HEK293T (cell line): ENCODE measurements at regions not wholly inside any gene's neighbourhood (a gene's known extent, or its start where the extent isn't known, plus 50 kb on each side); places are given as distances from the start of the nearest gene placed in this dataset.

Experiments
- FOXM1 ChIP-seq: fragments of 450-650 bp; IDR thresholded peaks from 2 replicates; pipeline ENCODE4 v1.6.1; 2017; ENCODE audit warnings: mild to moderate bottlenecking, borderline replicate concordance
- SUZ12 ChIP-seq: fragments of 450-650 bp; IDR thresholded peaks from 2 replicates; pipeline ENCODE4 v1.6.1; 2016; ENCODE audit warnings: mild to moderate bottlenecking
- ZNF384 ChIP-seq: fragments of 450-650 bp; IDR thresholded peaks from 2 replicates; pipeline ENCODE4 v1.6.1; 2016

DNA sequence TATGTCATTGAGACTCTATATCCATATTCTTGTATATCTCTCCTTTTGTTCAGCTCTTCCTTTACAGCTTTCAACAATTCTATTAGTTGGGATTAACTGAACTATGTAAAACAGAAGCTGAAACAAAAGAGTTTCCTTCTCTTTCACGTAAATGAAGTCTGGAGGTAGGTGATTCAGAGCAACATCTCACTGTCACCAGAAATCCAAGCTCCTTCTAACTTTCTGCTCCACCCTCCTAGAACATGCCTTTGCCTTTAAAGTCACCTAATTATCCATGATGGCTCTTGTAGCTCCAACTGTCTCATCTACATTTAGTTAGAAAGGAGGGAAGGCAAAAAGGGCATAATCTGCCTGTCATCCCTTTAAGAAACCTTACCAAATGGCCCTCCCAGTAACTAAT lies 458.2 kb upstream of the MDFIC2 start:
- TF ChIP-seq ZNF384 (no peak), SUZ12 (no peak), FOXM1 (no peak)
